WTC11 (cell line): ENCODE measurements at regions not wholly inside any gene's neighbourhood (a gene's known extent, or its start where the extent isn't known, plus 50 kb on each side); places are given as distances from the start of the nearest gene placed in this dataset.

ENCODE experiments used
- ATAC-seq: fragments of 200-7000 bp; cut with Tn5 transposase; 2 replicates; pipeline ENCODE4 v1.10.0; 2021; ENCODE audit warnings: mild to moderate bottlenecking, moderate library complexity
- CTCF ChIA-PET: fragments of 300-600 bp; sonication (Branson Sonifier 250); formaldehyde crosslinking; loops from one replicate; lab custom pipeline; 2021; ENCODE audit warnings: antibody characterized with exemption; lab: Charles Lee
- POLR2A ChIA-PET: fragments of 350-600 bp; sonication (Branson Sonifier 250); formaldehyde crosslinking; loops from one replicate; lab custom pipeline; 2021; ENCODE audit warnings: antibody characterized with exemption; lab: Charles Lee
- DNase-seq: peaks from one replicate; pipeline ENCODE4 v3.0.0; 2021; ENCODE audit warnings: low spot score
- H3K27ac Mint-ChIP-seq: 2 replicates; pipeline ENCODE4 v1.8.0; 2021; ENCODE audit warnings: mixed read lengths
- H3K27me3 Mint-ChIP-seq: 2 replicates; pipeline ENCODE4 v1.8.0; 2021; ENCODE audit warnings: low read depth, mild to moderate bottlenecking, moderate library complexity, mixed read lengths
- H3K36me3 Mint-ChIP-seq: 2 replicates; pipeline ENCODE4 v1.8.0; 2021; ENCODE audit warnings: mixed read lengths
- H3K4me1 Mint-ChIP-seq: 2 replicates; pipeline ENCODE4 v1.8.0; 2022; ENCODE audit warnings: mixed read lengths
- H3K4me3 Mint-ChIP-seq: 2 replicates; pipeline ENCODE4 v1.8.0; 2021; ENCODE audit warnings: mild to moderate bottlenecking, moderate library complexity, mixed read lengths
- H3K9me3 Mint-ChIP-seq: 2 replicates; pipeline ENCODE4 v1.8.0; 2021; ENCODE audit warnings: mixed read lengths
- AR ChIP-seq: fragments of 250-450 bp; sonication (Bioruptor Pico); IDR thresholded peaks from 2 replicates; pipeline ENCODE4 v1.9.0; 2021; ENCODE audit warnings: mild to moderate bottlenecking
- ATF1 ChIP-seq: sonication (generic); formaldehyde crosslinking; IDR thresholded peaks from 2 replicates; pipeline ENCODE4 v1.8.1; 2023; ENCODE audit warnings: mild to moderate bottlenecking, moderate library complexity, missing genetic modification reagents
- CBFB ChIP-seq: sonication (generic); formaldehyde crosslinking; IDR thresholded peaks from 2 replicates; pipeline ENCODE4 v1.8.1; 2022; ENCODE audit warnings: mild to moderate bottlenecking, low read depth, missing genetic modification reagents
- CREB1 ChIP-seq: sonication (generic); formaldehyde crosslinking; IDR thresholded peaks from 2 replicates; pipeline ENCODE4 v1.8.0; 2023; ENCODE audit warnings: mild to moderate bottlenecking, missing genetic modification reagents
- E2F4 ChIP-seq: sonication (generic); formaldehyde crosslinking; IDR thresholded peaks from 2 replicates; pipeline ENCODE4 v1.8.1; 2022; ENCODE audit warnings: low read depth, mild to moderate bottlenecking, moderate library complexity, missing genetic modification reagents, borderline replicate concordance
- EMX1 ChIP-seq: fragments of 250-450 bp; sonication (Bioruptor Pico); IDR thresholded peaks from 2 replicates; pipeline ENCODE4 v1.8.0; 2021; ENCODE audit warnings: mild to moderate bottlenecking
- FOXP4 ChIP-seq: sonication (generic); formaldehyde crosslinking; IDR thresholded peaks from 2 replicates; pipeline ENCODE4 v1.8.0; 2022; ENCODE audit warnings: mild to moderate bottlenecking, missing genetic modification reagents
- GABPB1 ChIP-seq: sonication (generic); formaldehyde crosslinking; IDR thresholded peaks from 2 replicates; pipeline ENCODE4 v1.8.1; 2023; ENCODE audit warnings: mild to moderate bottlenecking, missing genetic modification reagents
- GRHL2 ChIP-seq: fragments of 250-450 bp; sonication (Bioruptor Pico); IDR thresholded peaks from 2 replicates; pipeline ENCODE4 v1.8.0; 2022; ENCODE audit warnings: mild to moderate bottlenecking, moderate library complexity; ENCODE audit not compliant: insufficient replicate concordance, severe bottlenecking
- HMGA2 ChIP-seq: fragments of 250-450 bp; sonication (Bioruptor Pico); IDR thresholded peaks from 2 replicates; pipeline ENCODE4 v1.4.0; 2021; ENCODE audit warnings: mild to moderate bottlenecking, moderate library complexity
- JUN ChIP-seq: sonication (generic); formaldehyde crosslinking; IDR thresholded peaks from 2 replicates; pipeline ENCODE4 v1.8.0; 2023; ENCODE audit warnings: mild to moderate bottlenecking, missing genetic modification reagents
- MAX ChIP-seq: sonication (generic); formaldehyde crosslinking; IDR thresholded peaks from 2 replicates; pipeline ENCODE4 v1.8.0; 2022; ENCODE audit warnings: mild to moderate bottlenecking, missing genetic modification reagents
- MLX ChIP-seq: sonication (generic); formaldehyde crosslinking; IDR thresholded peaks from 2 replicates; pipeline ENCODE4 v1.8.1; 2023; ENCODE audit warnings: mild to moderate bottlenecking, missing genetic modification reagents, moderate library complexity
- NR2C2 ChIP-seq: sonication (generic); formaldehyde crosslinking; IDR thresholded peaks from 2 replicates; pipeline ENCODE4 v1.8.0; 2022; ENCODE audit warnings: mild to moderate bottlenecking, missing genetic modification reagents
- OVOL2 ChIP-seq: fragments of 250-450 bp; sonication (Bioruptor Pico); IDR thresholded peaks from 2 replicates; pipeline ENCODE4 v1.9.0; 2021; ENCODE audit warnings: mild to moderate bottlenecking, borderline replicate concordance
- USF2 ChIP-seq: sonication (generic); formaldehyde crosslinking; IDR thresholded peaks from 2 replicates; pipeline ENCODE4 v1.8.1; 2023; ENCODE audit warnings: mild to moderate bottlenecking, missing genetic modification reagents, moderate library complexity
- ZNF281 ChIP-seq: sonication (generic); formaldehyde crosslinking; IDR thresholded peaks from 2 replicates; pipeline ENCODE4 v1.8.0; 2023; ENCODE audit warnings: mild to moderate bottlenecking, missing genetic modification reagents
- ZNF317 ChIP-seq: sonication (generic); formaldehyde crosslinking; IDR thresholded peaks from 2 replicates; pipeline ENCODE4 v1.8.1; 2023; ENCODE audit warnings: low read depth, mild to moderate bottlenecking, moderate library complexity, missing genetic modification reagents, borderline replicate concordance

- TF ChIP-seq GABPB1 (CRISPR knock-in tag) (peak; percentile 74), CBFB (CRISPR knock-in tag) (no peak)
Measured at GRCh38 chr5:43973318-43973717, 370.3 kb downstream of the NNT start (continued).

- H3K27me3 Mint-ChIP-seq, result no peaks in the 10 kb centered on the region
- CTCF ChIA-PET, result no interaction called here
- POLR2A ChIA-PET, result interaction anchor here (0.6 kb wide), 1 partner anchor 28 kb away, joined by 4 read pairs; no protein-coding TSS in a partner anchor
- no peak for DNase-seq
- H3K9me3 Mint-ChIP-seq, result peaks cover 36% of the 10 kb centered on the region
- H3K4me1 Mint-ChIP-seq, result no peaks in the 10 kb centered on the region
- TF ChIP-seq OVOL2 (CRISPR knock-in tag) (no peak), EMX1 (CRISPR knock-in tag) (no peak), MLX (no peak), HMGA2 (no peak), CREB1 (CRISPR knock-in tag) (no peak), USF2 (CRISPR knock-in tag) (no peak)
- no peak for ATAC-seq
- H3K36me3 Mint-ChIP-seq, result peaks cover 3% of the 10 kb centered on the region; the same call in 1 of the 2 replicates
- H3K4me3 Mint-ChIP-seq, result no peak overlapping the region
- no peak overlapping the region for H3K27ac Mint-ChIP-seq
Measured at GRCh38 chr5:43967165-43967564, 364.2 kb downstream of the NNT start.

- no peak overlapping the region for H3K27ac Mint-ChIP-seq
Measured at GRCh38 chr5:43959144-43959543, 356.2 kb downstream of the NNT start.

More at GRCh38 chr5:43959144-43959543, 356.2 kb downstream of the NNT start:
- H3K4me1 Mint-ChIP-seq, result no peaks in the 10 kb centered on the region
- ChIA-PET CTCF (no interaction called here), POLR2A (no interaction called here)
- H3K27me3 Mint-ChIP-seq, result no peaks in the 10 kb centered on the region; the same call in 1 of the 2 replicates
- H3K4me3 Mint-ChIP-seq, result no peak overlapping the region
- H3K36me3 Mint-ChIP-seq, result peaks cover 8% of the 10 kb centered on the region; the same call in 1 of the 2 replicates
- no peak for ATAC-seq
- H3K9me3 Mint-ChIP-seq, result peaks cover 54% of the 10 kb centered on the region
- DNase-seq, result no peak
- TF ChIP-seq NR2C2 (CRISPR knock-in tag) (no peak), AR (CRISPR knock-in tag) (no peak), ZNF317 (CRISPR knock-in tag) (no peak), JUN (CRISPR knock-in tag) (no peak), MAX (CRISPR knock-in tag) (no peak), E2F4 (CRISPR knock-in tag) (no peak), ZNF281 (CRISPR knock-in tag) (no peak), FOXP4 (CRISPR knock-in tag) (no peak), ATF1 (CRISPR knock-in tag) (no peak), GRHL2 (CRISPR knock-in tag) (no peak)
